Stimulated activated CD4-positive, alpha-beta T cell treated with anti-CD3 and anti-CD28 coated beads, Interleukin-2, amount 100 ng/mL, for 48 hours (primary cell): ENCODE measurements at regions not wholly inside any gene's neighbourhood (a gene's known extent, or its start where the extent isn't known, plus 50 kb on each side); places are given as distances from the start of the nearest gene placed in this dataset.
"Not testable (repeated sequence)": the region's sequence is repeated elsewhere in the genome, so short reads cannot be mapped to it uniquely, and the experiment has no call there.

ENCODE experiments used
- DNase-seq, 2 donors: peaks; one replicate each; pipeline ENCODE4 v3.0.0-alpha.2; 2020

DNA sequence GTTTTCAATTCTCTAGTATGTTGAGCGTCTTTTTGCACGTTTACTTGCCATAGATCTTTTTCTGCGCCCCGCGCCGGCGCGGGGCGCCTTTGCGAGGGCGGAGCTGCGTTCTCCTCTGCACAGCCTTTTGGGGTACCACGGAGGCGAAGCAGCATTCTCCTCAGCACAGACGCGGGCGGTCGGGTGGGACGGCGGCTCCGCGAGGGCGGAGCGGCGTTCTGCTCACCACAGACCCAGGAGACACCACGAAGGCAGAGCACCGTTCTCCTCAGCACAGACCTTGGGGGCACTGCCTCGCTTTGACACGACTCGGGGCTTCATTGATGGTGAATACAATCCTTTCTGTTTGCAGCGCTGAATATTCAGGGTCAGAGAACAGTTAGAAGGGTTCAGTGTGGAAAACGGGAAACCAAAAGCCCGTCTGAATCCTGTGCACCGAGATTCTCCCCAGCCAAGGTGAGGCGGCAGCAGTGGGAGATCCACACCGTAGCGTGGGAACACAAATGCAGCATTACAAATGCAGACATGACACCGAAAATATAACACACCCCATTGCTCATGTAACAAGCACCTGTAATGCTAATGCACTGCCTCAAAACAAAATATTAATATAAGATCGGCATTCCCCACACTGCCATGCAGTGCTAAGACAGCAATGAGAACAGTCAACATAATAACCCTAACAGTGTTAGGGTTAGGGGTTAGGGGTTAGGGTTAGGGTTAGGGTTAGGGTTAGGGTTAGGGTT is 190.7 kb upstream of the VIPR2 start:
- not testable (repeated sequence) for DNase-seq

DNA sequence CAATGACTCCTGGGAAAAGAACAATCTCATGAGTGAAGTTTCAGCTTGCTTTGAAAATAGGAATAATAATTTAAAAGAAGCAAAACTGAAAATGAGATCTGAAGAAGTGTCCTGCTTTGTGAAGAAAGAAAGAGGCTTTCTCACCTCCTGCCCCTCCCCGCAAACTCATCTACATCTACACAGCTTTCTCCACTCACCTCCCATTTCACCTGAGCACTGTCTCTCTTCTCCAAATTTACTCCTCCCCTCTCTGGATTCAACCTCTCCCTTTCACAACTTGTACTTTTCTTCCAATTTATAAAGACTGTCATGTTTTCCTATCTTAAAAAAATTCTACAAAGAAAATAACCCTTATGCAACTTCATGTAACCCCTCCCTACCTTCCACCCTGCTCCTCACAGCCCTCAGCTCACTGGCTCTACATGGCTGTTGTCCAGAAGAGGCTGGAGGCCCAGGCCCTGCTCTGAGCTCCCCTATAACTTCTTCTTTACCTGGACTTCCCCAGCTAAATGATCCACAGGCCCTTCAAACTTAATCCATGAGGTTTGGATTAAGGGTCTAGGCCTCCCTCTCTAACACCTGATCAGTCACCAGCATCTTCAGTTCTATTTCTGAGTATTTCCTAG is 188.3 kb upstream of the VIPR2 start:
- not testable (repeated sequence) for DNase-seq

GRCh38 chr7:159331462-159331861 is 186.8 kb upstream of the VIPR2 start:
- DNase-seq = no peak

GRCh38 chr7:159329818-159330378 is 185.2 kb upstream of the VIPR2 start:
- DNase-seq = no peak

GRCh38 chr7:159328096-159328495 is 183.4 kb upstream of the VIPR2 start:
- DNase-seq = no peak

DNA sequence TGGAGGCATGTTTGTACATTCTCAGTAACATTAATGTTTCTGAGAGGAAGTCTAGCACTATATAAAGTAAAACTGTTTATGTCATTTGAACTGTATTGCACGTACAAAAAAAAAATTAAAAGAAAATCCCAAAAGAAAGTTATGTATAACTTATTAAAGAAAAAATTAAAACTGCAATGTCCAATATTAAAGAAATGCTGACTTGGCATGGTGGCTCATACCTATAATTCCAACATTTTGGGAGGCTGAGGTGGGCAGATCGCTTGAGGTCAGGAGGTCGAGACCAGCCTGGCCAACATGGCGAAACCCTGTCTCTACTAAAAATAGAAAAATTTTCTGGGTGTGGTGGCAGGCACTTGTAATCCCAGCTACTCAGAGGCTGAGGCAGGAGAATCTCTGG is 178.7 kb upstream of the VIPR2 start:
- DNase-seq = no peak

DNA sequence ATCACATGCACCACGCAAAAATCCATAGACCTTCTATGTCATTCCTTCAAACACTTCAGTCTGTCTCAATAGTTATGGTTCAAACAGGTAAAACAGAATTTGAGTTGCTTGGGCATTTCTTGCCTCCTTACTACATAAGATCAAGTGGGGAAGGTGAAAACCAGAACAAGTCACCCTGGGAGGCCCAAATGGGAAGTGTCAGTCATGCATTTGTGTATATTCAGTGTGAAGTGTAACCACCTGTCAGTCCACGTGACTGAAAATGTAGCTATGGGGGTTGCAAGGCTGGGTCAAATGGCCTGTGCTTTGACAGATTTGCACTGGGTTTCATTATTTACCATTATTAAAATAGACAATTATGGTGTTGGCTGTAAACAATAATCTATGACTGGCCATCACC is 176.6 kb upstream of the VIPR2 start:
- no peak for DNase-seq

DNA sequence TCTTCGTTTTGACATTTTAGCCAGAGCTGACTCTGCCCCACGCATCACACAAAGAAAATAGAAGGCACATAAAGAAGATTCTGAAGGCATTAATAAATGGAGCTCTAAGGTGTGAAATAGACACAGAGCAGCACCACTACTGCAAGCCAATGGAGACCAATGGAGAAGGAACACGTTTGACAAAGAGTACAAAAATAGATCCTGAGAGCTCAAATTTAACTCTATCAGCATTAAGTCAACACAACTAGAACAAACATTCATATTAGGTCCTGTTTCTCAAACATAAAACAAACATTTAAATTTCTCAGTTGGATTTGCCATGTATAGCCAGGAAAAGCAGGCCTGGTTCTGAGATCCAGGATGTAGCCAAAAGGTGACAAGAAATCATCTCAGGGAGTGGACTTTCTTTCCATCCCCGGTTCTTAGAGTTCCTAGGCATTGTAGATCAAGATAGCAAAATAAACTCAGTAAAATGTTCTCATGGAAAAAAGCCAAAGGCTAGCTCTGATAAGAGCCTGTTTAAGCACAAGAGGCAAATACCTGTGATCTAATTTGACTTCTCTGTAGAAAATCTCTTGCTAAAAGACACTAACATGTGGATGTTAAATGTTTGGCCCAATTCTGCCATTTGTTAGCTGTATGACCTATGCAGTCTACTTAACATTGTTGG is 174.2 kb upstream of the VIPR2 start:
- no peak for DNase-seq

- no peak for DNase-seq
These were observed 172.6 kb upstream of the VIPR2 start for GRCh38 chr7:159317294-159317693.

GRCh38 chr7:159311172-159311494 is 166.5 kb upstream of the VIPR2 start:
- no peak for DNase-seq

DNA sequence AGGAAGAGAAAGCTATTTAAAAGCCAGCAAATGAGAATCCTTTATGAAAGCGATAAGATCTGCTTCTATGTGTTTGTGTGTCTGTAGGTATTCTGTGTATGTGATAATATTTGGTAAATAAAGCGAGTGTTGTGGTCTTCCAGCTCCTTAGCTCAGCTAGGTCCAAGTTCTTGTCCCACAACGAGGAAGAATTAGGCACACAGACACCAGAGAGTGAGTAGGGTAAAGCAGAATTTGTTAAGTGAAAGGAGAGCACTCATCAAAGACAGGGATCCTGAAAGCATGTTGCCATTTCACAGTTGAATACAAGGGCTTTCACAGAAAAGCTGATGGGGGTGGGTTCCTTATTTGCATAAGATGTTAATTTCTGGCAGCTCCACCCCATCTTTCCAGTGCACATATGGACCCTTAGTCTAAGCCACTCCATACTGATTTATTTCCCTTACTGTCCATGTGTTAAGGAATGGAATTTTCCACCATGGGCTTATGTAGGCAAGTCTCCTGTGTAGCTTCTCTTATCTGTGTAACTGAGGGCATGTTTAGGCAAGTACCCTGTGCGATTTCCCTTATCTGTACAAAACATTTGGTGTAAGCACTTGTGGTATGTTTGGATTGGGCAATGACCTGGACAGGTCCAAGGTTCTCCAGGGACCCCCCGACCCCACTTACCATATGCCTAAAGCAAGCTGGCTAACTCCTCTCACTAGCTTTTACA is 165.9 kb upstream of the VIPR2 start:
- DNase-seq = no peak

DNA sequence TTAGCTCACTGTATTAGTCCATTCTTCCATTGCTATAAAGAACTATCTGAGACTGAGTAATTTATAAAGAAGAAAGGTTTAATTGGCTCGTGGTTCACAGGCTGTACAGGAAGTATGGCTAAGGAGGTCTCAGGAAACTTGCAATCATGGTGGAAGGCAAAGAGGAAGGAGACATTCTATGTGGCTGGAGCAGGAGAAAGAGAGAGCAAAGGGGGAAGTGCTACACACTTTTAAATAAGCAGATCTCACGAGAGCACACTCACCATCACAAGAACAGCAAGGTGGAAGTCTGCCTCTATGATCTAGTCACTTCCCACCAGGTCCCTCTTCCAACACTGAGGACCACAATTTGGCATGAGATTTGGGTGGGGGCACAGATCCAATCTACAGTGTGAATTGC is 164.5 kb upstream of the VIPR2 start:
- DNase-seq = not testable (repeated sequence)

- no peak for DNase-seq
These were observed 161.3 kb upstream of the VIPR2 start for GRCh38 chr7:159306012-159306411.

- DNase-seq = not testable (repeated sequence)
These were observed 160.5 kb upstream of the VIPR2 start for GRCh38 chr7:159305185-159305584.

DNA sequence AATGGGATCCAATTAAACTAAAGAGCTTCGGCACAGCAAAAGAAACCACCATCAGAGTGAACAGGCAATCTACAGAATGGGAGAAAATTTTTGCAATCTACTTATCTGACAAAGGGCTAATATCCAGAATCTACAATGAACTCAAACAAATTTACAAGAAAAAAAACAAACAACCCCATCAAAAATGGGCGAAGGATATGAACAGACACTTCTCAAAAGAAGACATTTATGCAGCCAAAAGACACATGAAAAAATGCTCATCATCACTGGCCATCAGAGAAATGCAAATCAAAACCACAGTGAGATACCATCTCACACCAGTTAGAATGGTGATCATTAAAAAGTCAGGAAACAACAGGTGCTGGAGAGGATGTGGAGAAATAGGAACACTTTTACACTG is 158.8 kb upstream of the VIPR2 start:
- DNase-seq = not testable (repeated sequence)

- no peak for DNase-seq
These were observed 151.5 kb upstream of the VIPR2 start for GRCh38 chr7:159296093-159296681.

GRCh38 chr7:159286487-159286886 is 141.8 kb upstream of the VIPR2 start:
- not testable (repeated sequence) for DNase-seq

- no peak for DNase-seq
These were observed 136.9 kb upstream of the VIPR2 start for GRCh38 chr7:159281573-159281972.

DNA sequence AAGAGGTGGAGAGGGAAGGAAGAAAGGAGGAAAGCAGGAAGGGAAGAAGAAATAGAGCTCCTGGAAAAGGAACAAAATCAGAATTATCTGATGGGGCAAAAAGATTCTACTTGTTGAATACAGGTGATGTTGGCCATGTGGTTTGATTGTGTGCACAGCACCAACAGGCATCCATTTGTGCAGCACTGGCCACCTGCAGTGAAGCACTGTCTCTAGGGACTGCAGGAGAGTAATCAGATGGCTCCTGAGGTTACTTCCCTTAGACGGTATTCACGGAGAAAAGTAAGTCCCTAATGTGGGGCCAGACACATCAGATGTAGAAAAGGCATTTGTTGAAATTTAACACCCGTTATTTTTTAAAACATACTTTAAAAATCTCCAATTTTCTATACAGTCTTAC is 135.3 kb upstream of the VIPR2 start:
- DNase-seq = no peak

- no peak for DNase-seq
These were observed 128.1 kb upstream of the VIPR2 start for GRCh38 chr7:159272739-159273138.

DNA sequence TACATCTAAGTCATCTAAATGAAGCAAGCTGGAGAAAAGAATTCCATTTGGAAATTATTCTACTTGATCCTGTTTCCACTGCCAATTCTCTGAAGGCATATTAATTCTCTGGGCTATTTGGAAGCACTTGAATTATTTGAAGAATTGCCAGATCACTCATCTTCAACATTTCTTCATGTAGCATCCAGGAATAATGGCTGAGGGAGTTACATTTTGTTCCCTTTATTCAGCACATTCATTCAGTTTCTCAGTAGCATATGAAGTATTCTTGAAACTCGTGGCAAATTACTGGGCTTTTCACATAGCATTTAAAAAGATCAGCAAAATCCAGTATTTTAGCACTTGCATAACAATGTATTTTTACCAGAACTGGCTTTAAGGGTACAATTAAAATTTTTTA is 127.1 kb upstream of the VIPR2 start:
- no peak for DNase-seq

GRCh38 chr7:159269745-159270144 is 125.1 kb upstream of the VIPR2 start:
- DNase-seq = no peak

DNA sequence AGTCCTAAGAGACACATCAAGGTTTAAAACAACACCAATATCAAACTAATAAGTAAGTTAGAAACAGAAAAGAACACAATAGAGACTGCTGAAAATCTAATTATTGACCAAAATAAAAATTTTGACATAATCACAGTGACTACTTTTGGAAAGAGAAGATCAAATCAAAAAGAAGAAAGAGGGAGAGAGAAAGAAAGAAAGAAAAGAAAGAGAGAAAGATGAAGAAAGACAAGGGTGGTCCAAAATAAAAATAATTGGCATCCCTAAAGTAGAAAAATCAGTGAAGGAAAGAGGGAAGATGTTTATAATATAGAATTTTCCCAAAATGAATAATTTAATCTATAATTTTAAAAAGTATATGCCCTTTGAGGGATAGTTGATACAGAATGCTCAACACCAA is 118.8 kb upstream of the VIPR2 start:
- no peak for DNase-seq
